ENCODE measurements at regions not wholly inside any gene's neighbourhood (a gene's known extent, or its start where the extent isn't known, plus 50 kb on each side); places are given as distances from the start of the nearest gene placed in this dataset.

- Histone ChIP-seq H3K79me1 (ENCODE audit: low read length) (no peaks in the 10 kb centered on the region), H3K4ac (ENCODE audit: low read depth, low read length) (no peak overlapping the region), H4K8ac (ENCODE audit: low read depth, low read length) (no peak overlapping the region), H3K36me3 (ENCODE audit: control insufficient read depth, insufficient read depth, low read length) (no peaks in the 10 kb centered on the region), H2BK120ac (ENCODE audit: low read depth, low read length) (no peak overlapping the region), H3K4me1 (ENCODE audit: control insufficient read depth, low read depth, low read length) (no peaks in the 10 kb centered on the region), H3K27ac (ENCODE audit: low read depth, low read length) (no peak overlapping the region), H3K4me2 (ENCODE audit: low read length) (no peak overlapping the region), H3K23ac (ENCODE audit: low read length) (no peak overlapping the region), H3K9ac (ENCODE audit: low read length) (no peak overlapping the region), H4K5ac (ENCODE audit: low read length) (no peak overlapping the region), H3K4me3 (ENCODE audit: low read length) (no peak overlapping the region), H3K56ac (ENCODE audit: low read length) (no peak overlapping the region), H3K18ac (ENCODE audit: low read length) (no peak overlapping the region), H2AK5ac (ENCODE audit: low read length) (no peak overlapping the region), H3K27me3 (ENCODE audit: insufficient read depth, low read length, poor library complexity) (no peaks in the 10 kb centered on the region), H3K79me2 (ENCODE audit: control insufficient read depth, insufficient read depth, low read length) (no peaks in the 10 kb centered on the region), H2BK15ac (replicated peaks; ENCODE audit: low read depth) (no peak overlapping the region), H2BK5ac (ENCODE audit: low read length) (no peak overlapping the region)
- no peak for DNase-seq
- WGBS (ENCODE audit: extremely low coverage, insufficient coverage, low lambda C conversion rate), result no CpG with 5 or more reads among the region's 6 CpGs
Measured at GRCh38 chr2:35794796-35795450, 560.7 kb upstream of the CRIM1 start.

GRCh38 chr2:35790292-35790691 is 565.3 kb upstream of the CRIM1 start:
- H3K23ac ChIP-seq (ENCODE audit: low read length), result no peak overlapping the region
- H3K36me3 ChIP-seq (ENCODE audit: control insufficient read depth, insufficient read depth, low read length), result no peaks in the 10 kb centered on the region
- no peak overlapping the region for H3K4me2 ChIP-seq (ENCODE audit: low read length)
- H3K79me1 ChIP-seq (ENCODE audit: low read length), result no peaks in the 10 kb centered on the region
- H3K18ac ChIP-seq (ENCODE audit: low read length), result no peak overlapping the region
- H3K27me3 ChIP-seq (ENCODE audit: insufficient read depth, low read length, poor library complexity), result no peaks in the 10 kb centered on the region
- H4K5ac ChIP-seq (ENCODE audit: low read length), result no peak overlapping the region
- no peak for DNase-seq
- H3K79me2 ChIP-seq (ENCODE audit: control insufficient read depth, insufficient read depth, low read length), result no peaks in the 10 kb centered on the region
- H3K27ac ChIP-seq (ENCODE audit: low read depth, low read length), result no peak overlapping the region
- H3K9ac ChIP-seq (ENCODE audit: low read length), result no peak overlapping the region
- WGBS (ENCODE audit: extremely low coverage, insufficient coverage, low lambda C conversion rate), result no CpG with 5 or more reads among the region's 5 CpGs
- H2BK15ac ChIP-seq (replicated peaks; ENCODE audit: low read depth), result no peak overlapping the region
- no peak overlapping the region for H4K8ac ChIP-seq (ENCODE audit: low read depth, low read length)
- no peaks in the 10 kb centered on the region for H3K4me1 ChIP-seq (ENCODE audit: control insufficient read depth, low read depth, low read length)
- no peak overlapping the region for H2AK5ac ChIP-seq (ENCODE audit: low read length)
- H3K4me3 ChIP-seq (ENCODE audit: low read length), result no peak overlapping the region
- no peak overlapping the region for H2BK5ac ChIP-seq (ENCODE audit: low read length)
- no peak overlapping the region for H3K56ac ChIP-seq (ENCODE audit: low read length)
- H3K4ac ChIP-seq (ENCODE audit: low read depth, low read length), result no peak overlapping the region
- no peak overlapping the region for H2BK120ac ChIP-seq (ENCODE audit: low read depth, low read length)

- H3K23ac ChIP-seq (ENCODE audit: low read length), result no peak overlapping the region
- H2BK15ac ChIP-seq (replicated peaks; ENCODE audit: low read depth), result no peak overlapping the region
- no peak overlapping the region for H2AK5ac ChIP-seq (ENCODE audit: low read length)
- H3K9ac ChIP-seq (ENCODE audit: low read length), result no peak overlapping the region
- H2BK120ac ChIP-seq (ENCODE audit: low read depth, low read length), result no peak overlapping the region
- no peak for DNase-seq
- no peak overlapping the region for H3K4ac ChIP-seq (ENCODE audit: low read depth, low read length)
- no peaks in the 10 kb centered on the region for H3K4me1 ChIP-seq (ENCODE audit: control insufficient read depth, low read depth, low read length)
- no peak overlapping the region for H4K5ac ChIP-seq (ENCODE audit: low read length)
- H3K27ac ChIP-seq (ENCODE audit: low read depth, low read length), result no peak overlapping the region
- no peak overlapping the region for H3K56ac ChIP-seq (ENCODE audit: low read length)
- no peaks in the 10 kb centered on the region for H3K79me1 ChIP-seq (ENCODE audit: low read length)
- no CpG with 5 or more reads among the region's 10 CpGs for WGBS (ENCODE audit: extremely low coverage, insufficient coverage, low lambda C conversion rate)
- no peak overlapping the region for H2BK5ac ChIP-seq (ENCODE audit: low read length)
- no peak overlapping the region for H3K4me3 ChIP-seq (ENCODE audit: low read length)
- no peaks in the 10 kb centered on the region for H3K36me3 ChIP-seq (ENCODE audit: control insufficient read depth, insufficient read depth, low read length)
- no peak overlapping the region for H3K4me2 ChIP-seq (ENCODE audit: low read length)
- no peaks in the 10 kb centered on the region for H3K79me2 ChIP-seq (ENCODE audit: control insufficient read depth, insufficient read depth, low read length)
- H4K8ac ChIP-seq (ENCODE audit: low read depth, low read length), result no peak overlapping the region
- no peaks in the 10 kb centered on the region for H3K27me3 ChIP-seq (ENCODE audit: insufficient read depth, low read length, poor library complexity)
- no peak overlapping the region for H3K18ac ChIP-seq (ENCODE audit: low read length)
Measured at GRCh38 chr2:35788543-35788942, 567.0 kb upstream of the CRIM1 start.

- Histone ChIP-seq H3K36me3 (ENCODE audit: control insufficient read depth, insufficient read depth, low read length) (no peaks in the 10 kb centered on the region), H3K4ac (ENCODE audit: low read depth, low read length) (no peak overlapping the region), H3K4me3 (ENCODE audit: low read length) (no peak overlapping the region), H2AK5ac (ENCODE audit: low read length) (no peak overlapping the region), H3K79me2 (ENCODE audit: control insufficient read depth, insufficient read depth, low read length) (no peaks in the 10 kb centered on the region), H3K18ac (ENCODE audit: low read length) (no peak overlapping the region), H4K8ac (ENCODE audit: low read depth, low read length) (no peak overlapping the region), H3K27me3 (ENCODE audit: insufficient read depth, low read length, poor library complexity) (no peaks in the 10 kb centered on the region), H3K4me2 (ENCODE audit: low read length) (no peak overlapping the region), H3K79me1 (ENCODE audit: low read length) (no peaks in the 10 kb centered on the region), H3K9ac (ENCODE audit: low read length) (no peak overlapping the region), H3K27ac (ENCODE audit: low read depth, low read length) (no peak overlapping the region), H3K23ac (ENCODE audit: low read length) (no peak overlapping the region), H2BK5ac (ENCODE audit: low read length) (no peak overlapping the region), H3K56ac (ENCODE audit: low read length) (no peak overlapping the region), H2BK120ac (ENCODE audit: low read depth, low read length) (no peak overlapping the region), H4K5ac (ENCODE audit: low read length) (no peak overlapping the region), H2BK15ac (replicated peaks; ENCODE audit: low read depth) (no peak overlapping the region), H3K4me1 (ENCODE audit: control insufficient read depth, low read depth, low read length) (no peaks in the 10 kb centered on the region)
- no CpG with 5 or more reads among the region's 4 CpGs for WGBS (ENCODE audit: extremely low coverage, insufficient coverage, low lambda C conversion rate)
- DNase-seq, result peak; percentile 52
Measured at GRCh38 chr2:35787302-35788031, 568.1 kb upstream of the CRIM1 start.

DNA sequence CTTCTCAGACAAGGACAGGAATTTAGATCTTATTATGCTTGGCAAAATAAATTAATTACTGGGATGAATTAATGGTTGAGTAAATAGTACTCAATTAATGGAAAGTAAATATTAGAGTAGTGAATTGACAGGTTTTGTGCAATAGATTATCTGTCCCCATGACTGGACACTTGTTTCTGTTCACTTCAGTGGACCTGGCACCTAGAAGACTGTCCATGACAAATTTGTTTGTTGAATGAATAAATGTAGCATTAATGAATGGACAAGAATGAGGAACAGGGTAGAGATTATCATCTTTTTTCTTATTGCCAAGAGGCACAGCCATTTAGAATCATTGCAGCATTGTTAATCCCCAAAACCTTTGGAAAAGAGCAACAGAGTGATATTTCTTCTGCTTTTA is 570.0 kb upstream of the CRIM1 start:
- H4K8ac ChIP-seq (ENCODE audit: low read depth, low read length), result no peak overlapping the region
- H3K36me3 ChIP-seq (ENCODE audit: control insufficient read depth, insufficient read depth, low read length), result no peaks in the 10 kb centered on the region
- no peak overlapping the region for H3K56ac ChIP-seq (ENCODE audit: low read length)
- no peaks in the 10 kb centered on the region for H3K27me3 ChIP-seq (ENCODE audit: insufficient read depth, low read length, poor library complexity)
- H2BK120ac ChIP-seq (ENCODE audit: low read depth, low read length), result no peak overlapping the region
- H3K27ac ChIP-seq (ENCODE audit: low read depth, low read length), result no peak overlapping the region
- DNase-seq, result no peak
- H2BK15ac ChIP-seq (replicated peaks; ENCODE audit: low read depth), result no peak overlapping the region
- no peak overlapping the region for H3K4me2 ChIP-seq (ENCODE audit: low read length)
- no peak overlapping the region for H3K9ac ChIP-seq (ENCODE audit: low read length)
- no peaks in the 10 kb centered on the region for H3K79me2 ChIP-seq (ENCODE audit: control insufficient read depth, insufficient read depth, low read length)
- no peak overlapping the region for H3K18ac ChIP-seq (ENCODE audit: low read length)
- H3K4me3 ChIP-seq (ENCODE audit: low read length), result no peak overlapping the region
- no peak overlapping the region for H2BK5ac ChIP-seq (ENCODE audit: low read length)
- no peaks in the 10 kb centered on the region for H3K79me1 ChIP-seq (ENCODE audit: low read length)
- no peaks in the 10 kb centered on the region for H3K4me1 ChIP-seq (ENCODE audit: control insufficient read depth, low read depth, low read length)
- H3K4ac ChIP-seq (ENCODE audit: low read depth, low read length), result no peak overlapping the region
- H4K5ac ChIP-seq (ENCODE audit: low read length), result no peak overlapping the region
- H3K23ac ChIP-seq (ENCODE audit: low read length), result no peak overlapping the region
- H2AK5ac ChIP-seq (ENCODE audit: low read length), result no peak overlapping the region

- no CpG with 5 or more reads among the region's 1 CpG for WGBS (ENCODE audit: extremely low coverage, insufficient coverage, low lambda C conversion rate)
- no peaks in the 10 kb centered on the region for H3K4me1 ChIP-seq (ENCODE audit: control insufficient read depth, low read depth, low read length)
Measured at GRCh38 chr2:35784777-35785176, 570.8 kb upstream of the CRIM1 start.

More at GRCh38 chr2:35784777-35785176, 570.8 kb upstream of the CRIM1 start:
- Histone ChIP-seq H2BK5ac (ENCODE audit: low read length) (no peak overlapping the region), H4K8ac (ENCODE audit: low read depth, low read length) (peak overlapping the region; percentile 56), H2AK5ac (ENCODE audit: low read length) (no peak overlapping the region), H4K5ac (ENCODE audit: low read length) (no peak overlapping the region), H3K79me2 (ENCODE audit: control insufficient read depth, insufficient read depth, low read length) (no peaks in the 10 kb centered on the region), H2BK15ac (replicated peaks; ENCODE audit: low read depth) (no peak overlapping the region), H3K27me3 (ENCODE audit: insufficient read depth, low read length, poor library complexity) (no peaks in the 10 kb centered on the region), H3K56ac (ENCODE audit: low read length) (no peak overlapping the region), H3K79me1 (ENCODE audit: low read length) (no peaks in the 10 kb centered on the region), H3K27ac (ENCODE audit: low read depth, low read length) (no peak overlapping the region), H3K18ac (ENCODE audit: low read length) (no peak overlapping the region), H3K4ac (ENCODE audit: low read depth, low read length) (no peak overlapping the region), H3K36me3 (ENCODE audit: control insufficient read depth, insufficient read depth, low read length) (no peaks in the 10 kb centered on the region), H3K4me2 (ENCODE audit: low read length) (no peak overlapping the region), H3K4me3 (ENCODE audit: low read length) (no peak overlapping the region), H2BK120ac (ENCODE audit: low read depth, low read length) (no peak overlapping the region), H3K23ac (ENCODE audit: low read length) (no peak overlapping the region), H3K9ac (ENCODE audit: low read length) (no peak overlapping the region)
- DNase-seq, result no peak
